ENCODE measurements at regions not wholly inside any gene's neighbourhood (a gene's known extent, or its start where the extent isn't known, plus 50 kb on each side); places are given as distances from the start of the nearest gene placed in this dataset.

GRCh38 chr5:143554918-143555477 is 151.5 kb upstream of the NR3C1 start:
- DNase-seq: no peak

GRCh38 chr5:143554187-143554717 is 150.8 kb upstream of the NR3C1 start:
- peak in 1 of 2 donors; percentile 31 for DNase-seq

GRCh38 chr5:143552680-143553079 is 149.2 kb upstream of the NR3C1 start:
- no peak for DNase-seq

GRCh38 chr5:143551820-143552251 is 148.3 kb upstream of the NR3C1 start:
- DNase-seq: no peak

- DNase-seq: no peak
These were observed 147.6 kb upstream of the NR3C1 start for GRCh38 chr5:143550986-143551630.

GRCh38 chr5:143547342-143547741 is 143.9 kb upstream of the NR3C1 start:
- DNase-seq: no peak

GRCh38 chr5:143546394-143546793 is 142.9 kb upstream of the NR3C1 start:
- DNase-seq: no peak

GRCh38 chr5:143544606-143545005 is 141.1 kb upstream of the NR3C1 start:
- no peak for DNase-seq

GRCh38 chr5:143543358-143544255 is 140.1 kb upstream of the NR3C1 start:
- no peak for DNase-seq

- no peak for DNase-seq
These were observed 139.3 kb upstream of the NR3C1 start for GRCh38 chr5:143542798-143543144.

GRCh38 chr5:143541943-143542797 is 138.7 kb upstream of the NR3C1 start:
- no peak for DNase-seq

- no peak for DNase-seq
These were observed 136.3 kb upstream of the NR3C1 start for GRCh38 chr5:143539742-143540141.

- no peak for DNase-seq
These were observed 133.6 kb upstream of the NR3C1 start for GRCh38 chr5:143537056-143537455.

GRCh38 chr5:143536364-143536763 is 132.9 kb upstream of the NR3C1 start:
- DNase-seq: no peak

GRCh38 chr5:143534761-143535154 is 131.3 kb upstream of the NR3C1 start:
- DNase-seq: no peak

GRCh38 chr5:143533978-143534760 is 130.7 kb upstream of the NR3C1 start:
- no peak for DNase-seq

GRCh38 chr5:143533475-143533874 is 130.0 kb upstream of the NR3C1 start:
- DNase-seq: no peak

GRCh38 chr5:143527808-143528207 is 124.3 kb upstream of the NR3C1 start:
- no peak for DNase-seq

- DNase-seq: no peak
These were observed 121.7 kb upstream of the NR3C1 start for GRCh38 chr5:143525176-143525575.

GRCh38 chr5:143524338-143524945 is 121.0 kb upstream of the NR3C1 start:
- DNase-seq: no peak

- DNase-seq: no peak
These were observed 118.4 kb upstream of the NR3C1 start for GRCh38 chr5:143521846-143522400.
